HepG2 (cell line): ENCODE measurements at regions not wholly inside any gene's neighbourhood (a gene's known extent, or its start where the extent isn't known, plus 50 kb on each side); places are given as distances from the start of the nearest gene placed in this dataset.

Source experiments
- ATAC-seq: fragments of 200-7000 bp; cut with Tn5 transposase; 3 replicates; pipeline ENCODE4 v1.9.1; 2020; ENCODE audit warnings: mild to moderate bottlenecking, moderate library complexity
- BruUV-seq: library from RNA; stranded (reverse); fragments of 400-500 nt; replicated peaks from 2 replicates; lab custom pipeline; 2021; lab: Mats Ljungman, UMichigan
- CTCF ChIA-PET: fragments of 300-600 bp; formaldehyde crosslinking; extraction: SDS; loops from one replicate; lab custom pipeline; 2021; ENCODE audit warnings: low total read pairs, inconsistent platforms, low intra/inter-chr PET ratio; lab: Yijun Ruan, JAX
- POLR2A ChIA-PET: fragments of 350-600 bp; sonication (Branson Sonifier 250); formaldehyde crosslinking; loops from one replicate; lab custom pipeline; 2020; ENCODE audit warnings: antibody characterized with exemption, inconsistent platforms; lab: Yijun Ruan, JAX
- DNase-seq: peaks from one replicate; pipeline ENCODE4 v3.0.0-alpha.2; 2015; ENCODE audit warnings: low spot score
- FAIRE-seq: peaks from 3 replicates; lab custom pipeline; 2011; peaks lifted over from hg19 to GRCh38; lab: Jason Lieb, UNC
- H2AFZ ChIP-seq: one replicate; pipeline ENCODE4 v1.6.1; 2011; ENCODE audit warnings: low read length, inconsistent platforms
- H3K27ac ChIP-seq: fragments of 300-600 bp; 3 replicates; pipeline ENCODE4 v1.8.0; 2011; ENCODE audit warnings: mixed run types, mild to moderate bottlenecking, mixed read lengths, low read length, inconsistent platforms; ENCODE audit not compliant: insufficient read depth; ENCODE audit errors: extremely low read length
- H3K27me3 ChIP-seq, 2 experiments: fragments of 200-600 bp in 1 of 2; 2 replicates in 1 of 2; 3 replicates in 1 of 2; pipeline versions ENCODE4 v1.6.0 to v1.8.0; 2011; ENCODE audit warnings: low read length in 2 of 2, mild to moderate bottlenecking in 2 of 2, moderate library complexity in 2 of 2, inconsistent platforms in 1 of 2; ENCODE audit not compliant: insufficient read depth in 2 of 2, control insufficient read depth in 1 of 2
- H3K36me3 ChIP-seq, 2 experiments: fragments of 200-600 bp in 1 of 2; replicated peaks in 1 of 2; 2 replicates in 1 of 2; 3 replicates in 1 of 2; pipeline versions ENCODE4 v1.5.1 to v1.8.0; 2011; ENCODE audit warnings: low read length in 2 of 2, inconsistent platforms in 1 of 2; ENCODE audit not compliant: insufficient read depth in 2 of 2, control insufficient read depth in 1 of 2
- H3K4me1 ChIP-seq: 2 replicates; pipeline ENCODE4 v1.5.1; 2012; ENCODE audit warnings: low read length, inconsistent platforms; ENCODE audit not compliant: insufficient read depth
- H3K4me2 ChIP-seq: 2 replicates; pipeline ENCODE4 v1.6.0; 2011; ENCODE audit warnings: low read depth, low read length, inconsistent platforms
- H3K4me3 ChIP-seq, 3 experiments: fragments of 200-600 bp in 1 of 3; sonication (generic), shearing (Covaris generic) in 1 of 3; replicated peaks in 1 of 3; 2 replicates each; pipeline ENCODE4 v1.5.1; 2011 to 2016; ENCODE audit warnings: low read length in 3 of 3, inconsistent platforms in 2 of 3, low read depth in 2 of 3, mild to moderate bottlenecking in 2 of 3, control low read depth in 1 of 3, mixed read lengths in 1 of 3; ENCODE audit not compliant: insufficient read depth in 1 of 3
- H3K79me2 ChIP-seq: one replicate; pipeline ENCODE4 v1.6.1; 2011; ENCODE audit warnings: low read length, inconsistent platforms; ENCODE audit not compliant: insufficient read depth
- H3K9ac ChIP-seq: 2 replicates; pipeline ENCODE4 v1.6.0; 2011; ENCODE audit warnings: mild to moderate bottlenecking, low read depth, low read length, inconsistent platforms; ENCODE audit not compliant: insufficient read depth
- H3K9me3 ChIP-seq: 2 replicates; pipeline ENCODE4 v1.5.1; 2012; ENCODE audit warnings: mild to moderate bottlenecking, low read length
- H4K20me1 ChIP-seq: 2 replicates; pipeline ENCODE4 v1.6.0; 2011; ENCODE audit warnings: inconsistent platforms, mild to moderate bottlenecking, low read length, moderate library complexity; ENCODE audit not compliant: insufficient read depth
- NCOR1 ChIP-seq: fragments of 200-600 bp; sonication (generic); IDR thresholded peaks from 2 replicates; pipeline ENCODE4 v1.7.0; 2017; ENCODE audit warnings: antibody characterized with exemption, low read length, borderline replicate concordance
- TOE1 ChIP-seq: sonication (generic); formaldehyde crosslinking; IDR thresholded peaks from 2 replicates; pipeline ENCODE4 v1.4.0; 2020; ENCODE audit warnings: mild to moderate bottlenecking, missing genetic modification reagents
- ZBTB40 ChIP-seq, 2 experiments: fragments of 450-650 bp in 1 of 2; sonication (generic) in 1 of 2; formaldehyde crosslinking in 1 of 2; IDR thresholded peaks; 2 replicates each; pipeline versions ENCODE4 v1.6.1 to v1.8.0; 2016 to 2022; ENCODE audit warnings: antibody characterized with exemption in 1 of 2, mild to moderate bottlenecking in 1 of 2, missing genetic modification reagents in 1 of 2
- ZNF607 ChIP-seq: sonication (generic); formaldehyde crosslinking; IDR thresholded peaks from 2 replicates; pipeline ENCODE4 v1.5.1; 2020; ENCODE audit warnings: missing genetic modification reagents, mild to moderate bottlenecking, borderline replicate concordance
- ZNF619 ChIP-seq: sonication (generic); formaldehyde crosslinking; IDR thresholded peaks from 2 replicates; pipeline ENCODE4 v1.4.0; 2020; ENCODE audit warnings: mild to moderate bottlenecking, missing genetic modification reagents
- ZNF691 ChIP-seq: sonication (generic); formaldehyde crosslinking; IDR thresholded peaks from 2 replicates; pipeline ENCODE4 v1.4.0; 2020; ENCODE audit warnings: missing genetic modification reagents, low read depth, mild to moderate bottlenecking, borderline replicate concordance
- ZNF777 ChIP-seq: sonication (generic); formaldehyde crosslinking; IDR thresholded peaks from 2 replicates; pipeline ENCODE4 v1.4.0; 2020; ENCODE audit warnings: missing genetic modification reagents
- WGBS: methylation state at CpG from one replicate; pipeline ENCODE4 v1.1.6; 2017; ENCODE audit warnings: low lambda C conversion rate; 5-methylcytosine and 5-hydroxymethylcytosine counted together
- in situ Hi-C: cut with HindIII; loops from 2 replicates; pipeline ENCODE4 v1.10.0; 2017; ENCODE audit warnings: low pct_unique_long_range_greater_than_20kb; ENCODE audit not compliant: extremely low pct_ligation_motif_present
- intact Hi-C: fragments of 100-400 bp; cut with micrococcal nuclease; formaldehyde crosslinking; loops from one replicate; pipeline ENCODE4 v1.10.0; 2022; ENCODE audit not compliant: unreplicated experiment

GRCh38 chr7:50842041-50842440 lies 59.3 kb upstream of the GRB10 start:
- in situ Hi-C loops (no loop called here), intact Hi-C loops (no loop called here)
- BruUV-seq: no TSS peak
- POLR2A ChIA-PET: no interaction called here
- Histone ChIP-seq H3K9ac (no peak overlapping the region), H3K27me3 (peaks cover 0 to 15% of the 10 kb centered on the region in 2 experiments; a peak in 2 of 5 replicates), H3K9me3 (no peaks in the 10 kb centered on the region), H3K4me2 (no peak overlapping the region), H3K4me1 (peaks cover 20% of the 10 kb centered on the region), H4K20me1 (no peaks in the 10 kb centered on the region), H3K36me3 (no peaks in the 10 kb centered on the region), H3K4me3 (no peak overlapping the region), H3K79me2 (no peaks in the 10 kb centered on the region), H3K27ac (no peak overlapping the region), H2AFZ (no peak overlapping the region)
- CTCF ChIA-PET: no interaction called here
- DNase-seq (no peak), ATAC-seq (no peak), FAIRE-seq (no peak)
- TF ChIP-seq ZNF691 (CRISPR knock-in tag): no peak
- TF ChIP-seq ZNF619 (CRISPR knock-in tag): no peak
- no peak for TF ChIP-seq ZBTB40 (IDR thresholded peaks at IDR 0.05)
- no peak for TF ChIP-seq ZBTB40 (CRISPR knock-in tag; IDR thresholded peaks at IDR 0.05)
- no peak for TF ChIP-seq NCOR1
- no peak for TF ChIP-seq ZNF777 (CRISPR knock-in tag)
- no peak for TF ChIP-seq TOE1 (CRISPR knock-in tag)
- TF ChIP-seq ZNF607 (CRISPR knock-in tag): no peak
- 58% methylated on average over 6 of the region's 6 CpGs for WGBS
